Fibroblast of mammary gland (primary cell): ENCODE measurements at regions not wholly inside any gene's neighbourhood (a gene's known extent, or its start where the extent isn't known, plus 50 kb on each side); places are given as distances from the start of the nearest gene placed in this dataset.

ENCODE experiments used
- DNase-seq: peaks from one replicate; pipeline ENCODE4 v3.0.0-alpha.2; 2010; ENCODE audit warnings: low read depth
- H3K4me3 ChIP-seq: 2 replicates; pipeline ENCODE4 v1.5.1; 2011; ENCODE audit warnings: low read depth, mild to moderate bottlenecking, low read length, moderate library complexity; ENCODE audit not compliant: control insufficient read depth
- TF ChIP-seq, protein P1 (sequence below): conservative IDR thresholded peaks from 2 replicates; pipeline ENCODE4 v1.5.1; 2011; ENCODE audit warnings: low read depth, low read length, inconsistent platforms; ENCODE audit not compliant: control insufficient read depth, insufficient read depth

DNA sequence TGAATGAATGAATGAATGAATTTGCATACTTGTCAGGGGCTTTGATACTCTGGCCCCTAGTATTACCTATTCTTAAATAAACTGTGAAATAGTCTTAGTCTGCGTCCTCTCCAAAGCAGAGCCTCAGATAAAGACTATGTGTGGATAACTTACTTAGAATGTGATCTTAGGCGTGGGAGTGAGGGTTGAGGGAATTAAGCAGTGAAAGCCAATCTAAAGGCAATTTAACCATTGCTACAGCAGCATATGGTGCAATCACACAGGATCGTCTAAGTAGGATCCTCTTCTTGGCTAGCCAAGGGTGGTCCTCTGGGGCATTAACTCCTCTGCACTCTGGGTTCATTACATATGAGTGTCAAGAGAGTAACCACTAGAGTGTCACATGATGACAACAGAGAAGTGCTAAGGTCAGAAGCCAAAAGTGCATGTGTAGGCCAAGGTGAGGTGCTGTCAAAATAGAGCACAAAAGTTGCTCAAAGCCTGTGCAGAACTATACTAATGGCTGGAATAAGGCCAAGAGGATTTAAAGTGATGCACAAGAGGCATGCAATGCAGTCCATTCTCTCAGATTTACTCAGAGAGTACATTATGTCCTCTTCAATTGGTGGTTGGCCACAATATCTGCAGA, 274.4 kb upstream of the SEMA6A start:
- no peak overlapping the region for H3K4me3 ChIP-seq
- TF ChIP-seq, protein P1, sequence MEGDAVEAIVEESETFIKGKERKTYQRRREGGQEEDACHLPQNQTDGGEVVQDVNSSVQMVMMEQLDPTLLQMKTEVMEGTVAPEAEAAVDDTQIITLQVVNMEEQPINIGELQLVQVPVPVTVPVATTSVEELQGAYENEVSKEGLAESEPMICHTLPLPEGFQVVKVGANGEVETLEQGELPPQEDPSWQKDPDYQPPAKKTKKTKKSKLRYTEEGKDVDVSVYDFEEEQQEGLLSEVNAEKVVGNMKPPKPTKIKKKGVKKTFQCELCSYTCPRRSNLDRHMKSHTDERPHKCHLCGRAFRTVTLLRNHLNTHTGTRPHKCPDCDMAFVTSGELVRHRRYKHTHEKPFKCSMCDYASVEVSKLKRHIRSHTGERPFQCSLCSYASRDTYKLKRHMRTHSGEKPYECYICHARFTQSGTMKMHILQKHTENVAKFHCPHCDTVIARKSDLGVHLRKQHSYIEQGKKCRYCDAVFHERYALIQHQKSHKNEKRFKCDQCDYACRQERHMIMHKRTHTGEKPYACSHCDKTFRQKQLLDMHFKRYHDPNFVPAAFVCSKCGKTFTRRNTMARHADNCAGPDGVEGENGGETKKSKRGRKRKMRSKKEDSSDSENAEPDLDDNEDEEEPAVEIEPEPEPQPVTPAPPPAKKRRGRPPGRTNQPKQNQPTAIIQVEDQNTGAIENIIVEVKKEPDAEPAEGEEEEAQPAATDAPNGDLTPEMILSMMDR = no peak
- DNase-seq = no peak

GRCh38 chr5:116847960-116848359, 273.3 kb upstream of the SEMA6A start:
- TF ChIP-seq, protein P1 = no peak
- H3K4me3 ChIP-seq = no peak overlapping the region
- no peak for DNase-seq

GRCh38 chr5:116844015-116844414, 269.4 kb upstream of the SEMA6A start:
- TF ChIP-seq, protein P1 = no peak
- H3K4me3 ChIP-seq = no peak overlapping the region
- DNase-seq = no peak

GRCh38 chr5:116842514-116842961, 267.9 kb upstream of the SEMA6A start:
- no peak for DNase-seq
- H3K4me3 ChIP-seq = no peak overlapping the region
- TF ChIP-seq, protein P1 = no peak

DNA sequence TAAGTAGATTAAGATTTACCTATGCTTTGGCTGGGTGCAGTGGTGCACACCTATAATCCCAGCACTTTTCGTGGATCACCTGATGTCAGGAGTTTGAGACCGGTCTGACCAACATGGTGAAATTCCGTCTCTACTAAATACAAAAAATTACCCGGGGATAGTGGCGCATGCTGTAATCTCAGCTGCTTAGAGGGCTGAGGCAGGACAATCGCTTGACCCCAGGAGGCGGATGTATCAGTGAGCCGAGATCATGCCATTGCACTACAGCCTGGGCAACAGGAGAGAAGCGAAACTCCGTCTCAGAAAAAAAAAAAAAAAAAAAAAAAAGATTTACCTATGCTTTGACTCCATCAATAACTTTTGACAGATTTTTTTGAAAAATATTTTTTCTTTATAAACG, 267.1 kb upstream of the SEMA6A start:
- no peak overlapping the region for H3K4me3 ChIP-seq
- TF ChIP-seq, protein P1 = no peak
- DNase-seq = no peak

DNA sequence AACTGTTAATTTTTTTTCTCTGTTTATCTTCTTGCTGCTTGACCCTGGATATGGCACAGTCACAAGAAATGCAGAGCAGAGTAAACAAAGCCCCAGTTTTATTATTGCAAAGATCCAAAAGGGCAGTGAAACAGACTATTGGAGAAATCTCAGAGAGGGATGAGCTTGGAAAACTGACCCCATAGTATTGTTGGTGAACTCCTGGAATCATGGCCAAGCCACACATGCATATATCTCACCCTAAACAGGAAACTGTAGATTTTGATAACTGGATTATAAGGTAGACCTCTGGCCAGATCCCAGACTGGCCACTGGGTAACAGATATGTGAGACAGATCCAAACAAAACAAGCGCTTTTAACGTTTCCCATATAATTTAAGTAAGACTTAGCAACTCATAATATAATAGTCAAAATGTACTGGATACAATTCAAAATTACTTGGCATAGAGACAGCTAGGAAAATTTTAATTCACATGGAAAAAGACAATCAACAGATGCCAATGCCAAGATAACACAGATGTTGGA, 263.5 kb upstream of the SEMA6A start:
- DNase-seq = no peak
- no peak overlapping the region for H3K4me3 ChIP-seq
- TF ChIP-seq, protein P1 = no peak

GRCh38 chr5:116834796-116835515, 260.3 kb upstream of the SEMA6A start:
- no peak for DNase-seq
- TF ChIP-seq, protein P1 = no peak

More at GRCh38 chr5:116834796-116835515, 260.3 kb upstream of the SEMA6A start:
- H3K4me3 ChIP-seq = no peak overlapping the region
